HCT116 (cell line): ENCODE measurements at regions not wholly inside any gene's neighbourhood (a gene's known extent, or its start where the extent isn't known, plus 50 kb on each side); places are given as distances from the start of the nearest gene placed in this dataset.

Experiments
- ATAC-seq: fragments of 200-7000 bp; cut with Tn5 transposase; 2 replicates; pipeline ENCODE4 v1.9.1; 2020; ENCODE audit warnings: mild to moderate bottlenecking, moderate library complexity
- BruUV-seq: library from RNA; stranded (reverse); fragments of 400-500 nt; replicated peaks from 2 replicates; lab custom pipeline; 2021; lab: Mats Ljungman, UMichigan
- CTCF ChIA-PET: fragments of 300-600 bp; sonication (Branson Sonifier 250); formaldehyde crosslinking; loops from one replicate; lab custom pipeline; 2021; ENCODE audit warnings: antibody characterized with exemption; lab: Charles Lee
- POLR2A ChIA-PET: fragments of 300-600, 350-600 bp; sonication (Branson Sonifier 250); formaldehyde crosslinking; loops from one replicate; lab custom pipeline; 2021; ENCODE audit warnings: antibody characterized with exemption; lab: Charles Lee
- RAD21 ChIA-PET, 2 experiments: fragments of 300-600 bp; sonication (Branson Sonifier 250); formaldehyde crosslinking; loops; one replicate each; lab custom pipeline; 2023; ENCODE audit warnings: low total read pairs in 2 of 2; ENCODE audit not compliant: uncharacterized antibody in 2 of 2, unreplicated experiment in 2 of 2, low non-redundant PET in 1 of 2; lab: Charles Lee
- DNase-seq: peaks from one replicate; pipeline ENCODE4 v3.0.0-alpha.2; 2010; ENCODE audit warnings: low read depth, low spot score
- H2AFZ ChIP-seq: fragments of 200-600 bp; shearing (Covaris generic), sonication (generic); 2 replicates; pipeline ENCODE4 v1.6.1; 2017; ENCODE audit warnings: low read depth, mixed run types, mixed read lengths, antibody characterized with exemption, low read length; ENCODE audit not compliant: poor library complexity, severe bottlenecking
- H3K27ac ChIP-seq: 2 replicates; pipeline ENCODE4 v1.5.1; 2012; ENCODE audit warnings: low read depth, low read length
- H3K27me3 ChIP-seq: fragments of 200-600 bp; sonication (generic); 2 replicates; pipeline ENCODE4 v1.6.1; 2016; ENCODE audit warnings: mixed run types, low read length, mixed read lengths; ENCODE audit not compliant: insufficient read depth
- H3K36me3 ChIP-seq, 2 experiments: fragments of 200-500 bp in 1 of 2; fragments of 200-600 bp in 1 of 2; sonication (Bioruptor generic) in 1 of 2; sonication (generic) in 1 of 2; 2 replicates each; pipeline versions ENCODE4 v1.5.1 to v1.6.1; 2014 to 2016; ENCODE audit warnings: low read length in 2 of 2, inconsistent platforms in 1 of 2, mixed read lengths in 1 of 2, mixed run types in 1 of 2; ENCODE audit not compliant: insufficient read depth in 2 of 2, control insufficient read depth in 1 of 2
- H3K4me1 ChIP-seq, 2 experiments: fragments of 200-600 bp in 1 of 2; sonication (generic) in 1 of 2; 2 replicates each; pipeline versions ENCODE4 v1.5.1 to v1.6.1; 2012 to 2017; ENCODE audit warnings: low read length in 2 of 2, inconsistent platforms in 1 of 2, mild to moderate bottlenecking in 1 of 2, mixed read lengths in 1 of 2, mixed run types in 1 of 2, moderate library complexity in 1 of 2; ENCODE audit not compliant: insufficient read depth in 2 of 2, control insufficient read depth in 1 of 2
- H3K4me2 ChIP-seq: fragments of 200-600 bp; sonication (generic); 2 replicates; pipeline ENCODE4 v1.6.1; 2017; ENCODE audit warnings: mixed run types, low read length, mixed read lengths
- H3K4me3 ChIP-seq, 2 experiments: fragments of 200-600 bp in 1 of 2; sonication (generic) in 1 of 2; replicated peaks in 1 of 2; 2 replicates each; pipeline ENCODE4 v1.5.1; 2011 to 2016; ENCODE audit warnings: low read length in 2 of 2, control low read depth in 1 of 2, low read depth in 1 of 2, mild to moderate bottlenecking in 1 of 2, mixed read lengths in 1 of 2, mixed run types in 1 of 2
- H3K79me2 ChIP-seq: fragments of 200-600 bp; sonication (generic); 2 replicates; pipeline ENCODE4 v1.6.1; 2017; ENCODE audit warnings: mild to moderate bottlenecking, mixed run types, low read length, moderate library complexity, mixed read lengths; ENCODE audit not compliant: insufficient read depth
- H3K9ac ChIP-seq: fragments of 200-600 bp; sonication (generic); 2 replicates; pipeline ENCODE4 v1.6.1; 2016; ENCODE audit warnings: low read length, mixed read lengths
- H3K9me2 ChIP-seq: fragments of 200-600 bp; sonication (generic), shearing (Covaris generic); 2 replicates; pipeline ENCODE4 v1.6.1; 2017; ENCODE audit warnings: mixed run types, mild to moderate bottlenecking, moderate library complexity; ENCODE audit not compliant: insufficient read depth
- H3K9me3 ChIP-seq, 2 experiments: fragments of 200-500 bp in 1 of 2; fragments of 200-600 bp in 1 of 2; sonication (Bioruptor generic) in 1 of 2; sonication (generic) in 1 of 2; 2 replicates each; pipeline ENCODE4 v1.6.1; 2014 to 2017; ENCODE audit warnings: low read length in 2 of 2, mixed read lengths in 2 of 2, inconsistent platforms in 1 of 2, low read depth in 1 of 2, mild to moderate bottlenecking in 1 of 2, mixed run types in 1 of 2, moderate library complexity in 1 of 2; ENCODE audit not compliant: control insufficient read depth in 1 of 2, insufficient read depth in 1 of 2
- H4K20me1 ChIP-seq: fragments of 200-600 bp; sonication (generic), shearing (Covaris generic); 2 replicates; pipeline ENCODE4 v1.6.1; 2017; ENCODE audit warnings: mixed run types, mild to moderate bottlenecking, moderate library complexity; ENCODE audit not compliant: insufficient read depth
- ELF1 ChIP-seq: IDR thresholded peaks from 2 replicates; pipeline ENCODE4 v1.6.1; 2012; ENCODE audit warnings: low read depth, borderline replicate concordance
- EZH2phosphoT487 ChIP-seq: fragments of 200-600 bp; IDR thresholded peaks from 2 replicates; pipeline ENCODE4 v1.6.1; 2018; ENCODE audit warnings: antibody characterized with exemption, borderline replicate concordance
- JUND ChIP-seq: IDR thresholded peaks from 2 replicates; pipeline ENCODE4 v1.6.1; 2012
- MAX ChIP-seq: IDR thresholded peaks from 2 replicates; pipeline ENCODE4 v1.6.1; 2012
- POLR2A ChIP-seq: IDR thresholded peaks from 2 replicates; pipeline ENCODE4 v1.7.0; 2011; ENCODE audit warnings: borderline replicate concordance; ENCODE audit not compliant: insufficient read depth, insufficient read length; ENCODE audit errors: extremely low read depth
- RAD21 ChIP-seq: IDR thresholded peaks from 2 replicates; pipeline ENCODE4 v1.6.1; 2012; ENCODE audit warnings: low read depth, mild to moderate bottlenecking
- REST ChIP-seq: IDR thresholded peaks from 2 replicates; pipeline ENCODE4 v1.6.1; 2012; ENCODE audit warnings: low read depth
- SRF ChIP-seq: IDR thresholded peaks from 2 replicates; pipeline ENCODE4 v1.6.1; 2012; ENCODE audit warnings: low read depth
- YY1 ChIP-seq: IDR thresholded peaks from 2 replicates; pipeline ENCODE4 v1.6.1; 2011; ENCODE audit warnings: low read length, low read depth, moderate library complexity, mild to moderate bottlenecking; ENCODE audit not compliant: insufficient replicate concordance; ENCODE audit errors: extremely low read depth
- ZFX ChIP-seq: fragments of 450-650 bp; IDR thresholded peaks from 2 replicates; pipeline ENCODE4 v1.6.1; 2017
- ZNF274 ChIP-seq: fragments of 200-500 bp; sonication (Bioruptor generic); IDR thresholded peaks from 2 replicates; pipeline ENCODE4 v1.6.1; 2014; ENCODE audit warnings: mild to moderate bottlenecking, low read depth, low read length, inconsistent platforms
- intact Hi-C: fragments of 100-400 bp; cut with micrococcal nuclease; formaldehyde crosslinking; loops from 2 replicates; pipeline ENCODE4 v1.10.0; 2022

- H3K36me3 ChIP-seq: no peaks in the 10 kb centered on the region
- H3K27me3 ChIP-seq: no peaks in the 10 kb centered on the region
- no peak for DNase-seq
- intact Hi-C loops: no loop called here
- no peaks in the 10 kb centered on the region for H3K79me2 ChIP-seq
- no peak overlapping the region for H3K4me2 ChIP-seq
- H3K9me3 ChIP-seq: peaks cover 0 to 4% of the 10 kb centered on the region in 2 experiments; a peak in 1 of 4 replicates
- H3K4me1 ChIP-seq: no peaks in the 10 kb centered on the region
- CTCF ChIA-PET: no interaction called here
- no peak for TF ChIP-seq ZNF274
- TF ChIP-seq ELF1: no peak
- no peak for TF ChIP-seq ZFX
- no peak for TF ChIP-seq EZH2phosphoT487
- TF ChIP-seq SRF: no peak
- TF ChIP-seq REST: no peak
- TF ChIP-seq JUND: no peak
- TF ChIP-seq MAX: no peak
- TF ChIP-seq YY1: no peak
- TF ChIP-seq POLR2A: no peak
- no peak for TF ChIP-seq RAD21
- TF ChIP-seq, all 23 proteins: peak for 0
- Histone ChIP-seq H3K4me3 (no peak overlapping the region), H4K20me1 (no peaks in the 10 kb centered on the region), H3K9ac (no peak overlapping the region), H3K27ac (no peak overlapping the region), H3K9me2 (no peaks in the 10 kb centered on the region), H2AFZ (no peak overlapping the region)
- no TSS peak for BruUV-seq
- no peak for ATAC-seq
- ChIA-PET RAD21 (no interaction called here), POLR2A (no interaction called here)
These were observed 192.6 kb upstream of the AJAP1 start for GRCh38 chr1:4461726-4462290.
